GM18498 (cell line): ENCODE measurements at regions not wholly inside any gene's neighbourhood (a gene's known extent, or its start where the extent isn't known, plus 50 kb on each side); places are given as distances from the start of the nearest gene placed in this dataset.

Source experiments
- ATAC-seq: cut with Tn5 transposase; IDR thresholded peaks from one replicate; pipeline ENCODE4 v1.9.1; 2021; ENCODE audit warnings: mild to moderate bottlenecking, moderate library complexity; ENCODE audit not compliant: unreplicated experiment

DNA sequence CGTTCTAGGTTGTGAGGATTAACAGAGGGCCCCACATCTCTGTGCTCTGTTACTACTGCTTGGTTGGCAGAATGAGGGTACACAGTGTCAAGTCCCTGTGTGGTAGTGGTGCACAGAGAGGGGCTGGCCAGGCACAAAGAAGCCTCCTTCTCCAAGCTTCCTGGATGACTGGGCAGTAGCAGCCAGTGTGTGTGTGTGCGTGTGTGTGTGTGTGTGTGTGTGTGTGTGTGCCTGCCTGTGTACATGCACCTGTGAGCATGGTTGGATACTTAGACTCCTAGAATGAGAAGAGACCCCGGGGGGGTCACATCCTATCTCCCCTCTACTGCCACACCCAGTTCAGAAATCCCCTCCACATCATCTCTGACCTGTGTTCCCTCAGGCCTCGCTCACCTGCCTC lies 146.7 kb upstream of the UNC5B start:
- ATAC-seq: no peak

DNA sequence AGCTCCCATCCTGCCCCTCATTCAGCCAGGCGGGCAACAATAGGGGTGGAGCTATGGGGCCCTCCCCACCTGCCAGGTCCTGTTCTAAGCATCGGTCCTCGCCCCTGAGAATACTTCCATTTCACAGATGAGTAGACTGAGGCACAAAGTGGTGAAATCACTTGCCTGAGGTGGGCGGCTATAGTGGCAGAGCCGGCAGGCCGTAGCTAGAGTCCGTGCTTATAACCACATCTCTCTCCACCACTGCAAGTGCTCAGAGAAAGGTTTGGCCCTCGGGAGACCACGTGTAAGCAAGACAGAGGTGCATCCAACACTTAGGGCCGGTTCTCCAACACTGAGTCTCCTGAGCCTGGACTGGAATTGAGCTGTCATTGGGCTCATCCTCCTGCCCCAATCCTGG lies 145.8 kb upstream of the UNC5B start:
- no peak for ATAC-seq

GRCh38 chr10:71067098-71067740 lies 145.2 kb upstream of the UNC5B start:
- no peak for ATAC-seq

DNA sequence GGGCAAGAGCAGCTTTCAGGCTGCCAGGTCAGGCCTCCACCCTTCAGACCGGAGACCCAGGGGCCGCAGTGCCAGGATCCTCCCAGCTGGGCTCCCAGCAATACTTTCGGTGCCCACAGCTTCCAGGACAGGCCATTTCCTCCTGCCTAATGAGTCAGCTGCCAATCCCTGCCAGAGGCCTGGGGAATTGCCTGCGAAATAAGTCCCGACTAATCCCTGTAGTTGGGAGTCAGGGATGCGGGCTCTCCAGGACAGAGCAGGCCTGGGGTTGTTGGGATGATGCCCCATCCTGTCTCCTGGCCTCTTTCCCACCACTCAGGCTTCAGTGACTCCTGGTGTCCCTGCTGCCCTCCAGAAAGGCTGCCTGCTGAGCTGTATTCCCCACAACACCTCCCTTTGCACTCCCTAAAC lies 143.5 kb upstream of the UNC5B start:
- no peak for ATAC-seq

GRCh38 chr10:71069909-71070666 lies 142.3 kb upstream of the UNC5B start:
- no peak for ATAC-seq

- no peak for ATAC-seq
Measured at GRCh38 chr10:71070741-71071140, 141.6 kb upstream of the UNC5B start.

- no peak for ATAC-seq
Measured at GRCh38 chr10:71072131-71072822, 140.1 kb upstream of the UNC5B start.

DNA sequence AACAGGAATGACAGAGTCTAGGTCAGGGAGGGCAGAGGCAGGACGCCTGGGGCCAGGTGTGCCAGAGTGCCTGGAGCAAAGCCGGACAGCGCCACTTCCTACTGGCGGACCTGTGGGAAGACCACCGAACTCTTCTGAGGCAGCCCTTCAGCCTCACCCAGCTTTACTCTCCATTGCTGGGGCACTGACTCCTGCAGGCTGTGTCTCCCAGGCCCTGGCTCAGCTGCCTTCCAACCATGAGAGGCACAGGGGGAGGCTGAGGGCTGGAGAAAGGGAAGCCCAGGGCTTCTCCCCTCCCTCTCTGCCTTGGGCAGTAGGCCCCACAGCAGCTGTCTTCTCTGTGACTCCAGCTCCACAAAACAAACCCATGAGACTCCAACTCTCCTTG lies 139.6 kb upstream of the UNC5B start:
- no peak for ATAC-seq

DNA sequence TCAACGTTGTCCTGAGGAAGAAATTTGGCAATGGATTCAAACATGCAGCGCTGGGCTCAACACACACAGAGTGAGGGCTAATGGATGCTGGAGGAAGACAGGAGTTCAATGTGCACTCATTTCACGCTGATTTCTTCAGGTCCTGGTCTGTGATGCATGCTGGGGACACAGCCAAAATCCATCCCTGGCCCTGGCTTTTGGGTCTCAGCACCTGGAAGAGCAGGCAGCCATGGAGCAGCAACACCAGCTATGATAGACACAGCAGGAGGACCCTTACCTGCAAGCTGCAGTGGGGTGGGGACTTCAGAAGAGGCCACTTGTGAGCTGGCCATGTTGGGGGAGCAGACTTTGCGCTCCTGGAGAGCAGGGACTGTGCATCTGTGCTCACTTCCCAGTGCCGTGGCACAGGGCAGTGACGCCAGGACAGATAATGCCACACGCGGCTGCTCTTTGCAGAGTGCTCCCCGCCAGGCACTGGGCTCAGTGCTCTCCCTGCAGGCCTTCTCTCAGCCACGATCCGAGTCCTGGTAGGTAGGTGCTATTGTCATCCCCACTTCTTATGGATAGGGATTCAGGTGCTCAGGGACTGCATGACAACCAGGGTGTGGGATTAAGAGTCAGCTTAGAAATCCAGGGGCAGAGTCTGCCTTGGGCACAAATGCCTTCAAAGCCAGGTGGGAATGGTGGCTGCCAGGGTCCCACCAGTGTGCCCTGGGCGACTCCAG lies 138.8 kb upstream of the UNC5B start:
- no peak for ATAC-seq

DNA sequence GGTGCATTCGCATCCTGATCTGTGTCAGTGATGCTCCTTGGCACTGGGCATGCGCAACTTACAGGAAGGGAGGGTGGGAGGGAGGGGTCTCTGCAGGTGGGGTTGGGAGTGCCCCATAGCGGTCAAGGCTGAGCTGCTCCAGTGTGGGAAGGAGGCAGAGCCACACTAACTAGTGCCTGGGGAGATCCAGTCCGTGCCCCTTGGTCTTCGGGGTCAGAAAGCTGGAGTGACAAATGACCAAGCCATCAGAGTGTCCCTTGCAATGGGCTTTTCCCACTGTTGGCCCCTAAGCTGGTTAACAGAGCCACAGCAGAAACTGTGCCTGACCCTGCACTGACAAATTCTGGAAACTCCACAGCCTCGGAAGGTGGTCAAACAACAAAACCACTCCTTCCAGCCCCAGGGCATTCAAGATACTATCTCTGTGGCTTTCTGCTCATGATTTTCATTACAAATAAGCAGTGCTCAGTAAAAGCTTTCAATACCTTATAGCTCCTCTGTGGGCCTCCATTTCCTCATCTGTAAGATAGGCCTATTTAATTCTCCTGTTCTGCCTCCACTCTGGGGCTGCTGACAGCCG lies 138.1 kb upstream of the UNC5B start:
- no peak for ATAC-seq

- ATAC-seq: no peak
Measured at GRCh38 chr10:71075086-71075758, 137.1 kb upstream of the UNC5B start.

- no peak for ATAC-seq
Measured at GRCh38 chr10:71075759-71076472, 136.5 kb upstream of the UNC5B start.

DNA sequence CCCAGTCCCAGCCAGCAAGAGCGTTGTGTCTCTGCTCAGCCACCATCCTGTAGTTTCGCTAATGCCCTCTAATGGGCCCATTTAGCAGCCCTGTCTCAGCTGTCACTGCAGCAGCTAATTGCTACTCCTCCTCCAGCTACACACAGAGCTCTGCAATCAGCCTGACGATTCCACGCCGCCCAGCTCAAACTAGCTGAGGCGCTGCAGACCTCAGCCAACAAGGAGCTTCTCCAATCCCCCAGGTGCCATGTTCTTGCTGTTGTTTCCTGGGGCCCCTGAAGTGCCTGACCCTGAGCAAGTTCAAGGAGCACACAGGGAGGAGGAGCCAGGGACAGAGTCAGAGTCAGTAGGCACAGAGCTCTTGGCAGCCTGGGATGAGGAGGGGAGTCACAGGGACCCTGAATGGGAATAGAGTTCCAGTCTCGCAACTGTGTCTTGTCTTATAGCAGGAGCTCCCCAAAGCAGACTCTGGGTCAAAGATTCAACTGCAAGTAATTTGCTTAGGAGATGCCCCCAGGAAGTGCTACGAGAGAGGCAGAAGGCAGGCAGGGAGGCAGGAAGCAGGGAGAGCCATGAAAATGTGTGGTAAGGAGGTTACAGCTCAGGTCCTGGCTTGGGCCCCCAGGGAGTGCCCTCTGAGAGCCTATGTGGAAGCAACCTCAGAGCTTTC lies 135.8 kb upstream of the UNC5B start:
- no peak for ATAC-seq

- ATAC-seq: no peak
Measured at GRCh38 chr10:71077143-71077581, 135.2 kb upstream of the UNC5B start.

- ATAC-seq: no peak
Measured at GRCh38 chr10:71077796-71078453, 134.4 kb upstream of the UNC5B start.

DNA sequence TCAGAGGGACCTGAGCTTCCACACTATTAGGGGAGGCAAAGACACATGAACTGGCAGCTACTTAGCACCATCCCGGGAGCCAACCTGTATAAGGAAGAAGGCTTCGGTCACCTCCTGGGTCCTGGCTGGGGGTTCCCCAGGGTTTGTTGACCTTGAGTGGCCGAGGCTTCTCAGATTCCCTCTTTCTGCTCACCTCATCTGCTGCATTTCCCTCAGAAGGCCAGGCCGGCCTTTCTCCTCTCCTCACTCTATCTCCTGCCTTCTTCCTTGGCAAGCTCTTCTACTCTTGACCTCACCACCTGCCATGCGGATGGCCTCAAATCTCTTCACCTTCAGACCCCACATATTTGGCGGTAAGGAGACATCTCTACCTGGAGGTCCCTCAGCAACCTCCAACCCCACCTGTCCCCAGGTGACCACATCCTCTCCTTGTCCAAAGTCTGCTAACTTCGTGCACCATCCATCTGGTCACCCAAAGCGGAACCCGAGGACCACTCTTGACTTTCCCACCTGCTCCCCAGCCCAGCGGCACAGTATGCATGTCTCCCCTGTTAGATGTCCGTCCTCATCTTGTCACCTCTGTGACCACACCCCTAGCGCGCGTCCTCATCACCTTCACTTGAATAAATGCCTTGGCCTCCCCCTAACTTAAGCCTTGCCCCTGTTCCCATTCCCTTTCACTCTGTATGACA lies 133.8 kb upstream of the UNC5B start:
- ATAC-seq: no peak

GRCh38 chr10:71079761-71080380 lies 132.5 kb upstream of the UNC5B start:
- ATAC-seq: no peak
